ENCODE measurements at regions not wholly inside any gene's neighbourhood (a gene's known extent, or its start where the extent isn't known, plus 50 kb on each side); places are given as distances from the start of the nearest gene placed in this dataset.
"Not testable (repeated sequence)": the region's sequence is repeated elsewhere in the genome, so short reads cannot be mapped to it uniquely, and the experiment has no call there.

- no peaks in the 10 kb centered on the region for H3K79me2 ChIP-seq (replicated peaks; ENCODE audit: insufficient read depth, low read length)
- peaks cover 6% of the 10 kb centered on the region for H3K9me3 ChIP-seq (ENCODE audit: low read length)
- no peak overlapping the region for H3K9ac ChIP-seq (ENCODE audit: low read length)
- TF ChIP-seq MXI1 (conservative IDR thresholded peaks at IDR 0.05; ENCODE audit: poor library complexity, severe bottlenecking) = no peak
- TF ChIP-seq CTCF (IDR thresholded peaks at IDR 0.05; ENCODE audit: poor library complexity, severe bottlenecking) = no peak
- TF ChIP-seq RAD21 (conservative IDR thresholded peaks at IDR 0.05) = no peak
- TF ChIP-seq EZH2 (IDR thresholded peaks at IDR 0.05; ENCODE audit: borderline replicate concordance, insufficient read depth, low read length, poor library complexity, severe bottlenecking) = no peak
- no peak for TF ChIP-seq EP300 (conservative IDR thresholded peaks at IDR 0.05; ENCODE audit: poor library complexity, severe bottlenecking)
- no peak for TF ChIP-seq POLR2AphosphoS5 (IDR thresholded peaks at IDR 0.05)
- no peak for TF ChIP-seq TAF1 (IDR thresholded peaks at IDR 0.05; ENCODE audit: low read depth)
- TF ChIP-seq SMC3 (conservative IDR thresholded peaks at IDR 0.05; ENCODE audit: poor library complexity) = no peak
- TF ChIP-seq, protein P1, sequence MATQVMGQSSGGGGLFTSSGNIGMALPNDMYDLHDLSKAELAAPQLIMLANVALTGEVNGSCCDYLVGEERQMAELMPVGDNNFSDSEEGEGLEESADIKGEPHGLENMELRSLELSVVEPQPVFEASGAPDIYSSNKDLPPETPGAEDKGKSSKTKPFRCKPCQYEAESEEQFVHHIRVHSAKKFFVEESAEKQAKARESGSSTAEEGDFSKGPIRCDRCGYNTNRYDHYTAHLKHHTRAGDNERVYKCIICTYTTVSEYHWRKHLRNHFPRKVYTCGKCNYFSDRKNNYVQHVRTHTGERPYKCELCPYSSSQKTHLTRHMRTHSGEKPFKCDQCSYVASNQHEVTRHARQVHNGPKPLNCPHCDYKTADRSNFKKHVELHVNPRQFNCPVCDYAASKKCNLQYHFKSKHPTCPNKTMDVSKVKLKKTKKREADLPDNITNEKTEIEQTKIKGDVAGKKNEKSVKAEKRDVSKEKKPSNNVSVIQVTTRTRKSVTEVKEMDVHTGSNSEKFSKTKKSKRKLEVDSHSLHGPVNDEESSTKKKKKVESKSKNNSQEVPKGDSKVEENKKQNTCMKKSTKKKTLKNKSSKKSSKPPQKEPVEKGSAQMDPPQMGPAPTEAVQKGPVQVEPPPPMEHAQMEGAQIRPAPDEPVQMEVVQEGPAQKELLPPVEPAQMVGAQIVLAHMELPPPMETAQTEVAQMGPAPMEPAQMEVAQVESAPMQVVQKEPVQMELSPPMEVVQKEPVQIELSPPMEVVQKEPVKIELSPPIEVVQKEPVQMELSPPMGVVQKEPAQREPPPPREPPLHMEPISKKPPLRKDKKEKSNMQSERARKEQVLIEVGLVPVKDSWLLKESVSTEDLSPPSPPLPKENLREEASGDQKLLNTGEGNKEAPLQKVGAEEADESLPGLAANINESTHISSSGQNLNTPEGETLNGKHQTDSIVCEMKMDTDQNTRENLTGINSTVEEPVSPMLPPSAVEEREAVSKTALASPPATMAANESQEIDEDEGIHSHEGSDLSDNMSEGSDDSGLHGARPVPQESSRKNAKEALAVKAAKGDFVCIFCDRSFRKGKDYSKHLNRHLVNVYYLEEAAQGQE (IDR thresholded peaks at IDR 0.05; ENCODE audit: borderline replicate concordance) = no peak
- H3F3A ChIP-seq (ENCODE audit: insufficient read depth, low read length, poor library complexity, severe bottlenecking) = no peaks in the 10 kb centered on the region
- H3K4me3 ChIP-seq (ENCODE audit: low read length) = no peak overlapping the region
- no peaks in the 10 kb centered on the region for H3K36me3 ChIP-seq (ENCODE audit: insufficient read depth, low read length)
- H3K27ac ChIP-seq (ENCODE audit: low read length) = no peak overlapping the region
- no peaks in the 10 kb centered on the region for H3K9me2 ChIP-seq (ENCODE audit: insufficient read depth, low read length)
- H3K27me3 ChIP-seq (ENCODE audit: insufficient read depth, low read depth, low read length) = no peaks in the 10 kb centered on the region
- H4K20me1 ChIP-seq (ENCODE audit: insufficient read depth) = no peaks in the 10 kb centered on the region
- H3K4me2 ChIP-seq (ENCODE audit: low read length) = no peak overlapping the region
- no peak overlapping the region for H2AFZ ChIP-seq (ENCODE audit: low read depth, low read length)
Measured at GRCh38 chr11:116678887-116679286, 93.9 kb downstream of the BUD13 start.

GRCh38 chr11:116667318-116667717 is 105.5 kb downstream of the BUD13 start:
- H3K27ac ChIP-seq (ENCODE audit: low read length); H3K9ac ChIP-seq (ENCODE audit: low read length); H3K4me3 ChIP-seq (ENCODE audit: low read length); H4K20me1 ChIP-seq (ENCODE audit: insufficient read depth); H2AFZ ChIP-seq (ENCODE audit: low read depth, low read length); H3K4me2 ChIP-seq (ENCODE audit: low read length); H3K9me3 ChIP-seq (ENCODE audit: low read length); H3K79me2 ChIP-seq (replicated peaks; ENCODE audit: insufficient read depth, low read length); H3K27me3 ChIP-seq (ENCODE audit: insufficient read depth, low read depth, low read length); H3F3A ChIP-seq (ENCODE audit: insufficient read depth, low read length, poor library complexity, severe bottlenecking); H3K9me2 ChIP-seq (ENCODE audit: insufficient read depth, low read length); H3K36me3 ChIP-seq (ENCODE audit: insufficient read depth, low read length): not testable (repeated sequence)

GRCh38 chr11:116666673-116667249 is 106.0 kb downstream of the BUD13 start:
- not testable (repeated sequence) for H3K9ac ChIP-seq (ENCODE audit: low read length); H2AFZ ChIP-seq (ENCODE audit: low read depth, low read length); H4K20me1 ChIP-seq (ENCODE audit: insufficient read depth); H3F3A ChIP-seq (ENCODE audit: insufficient read depth, low read length, poor library complexity, severe bottlenecking); H3K9me3 ChIP-seq (ENCODE audit: low read length); H3K27ac ChIP-seq (ENCODE audit: low read length); H3K27me3 ChIP-seq (ENCODE audit: insufficient read depth, low read depth, low read length); H3K36me3 ChIP-seq (ENCODE audit: insufficient read depth, low read length); H3K4me2 ChIP-seq (ENCODE audit: low read length); H3K4me3 ChIP-seq (ENCODE audit: low read length); H3K79me2 ChIP-seq (replicated peaks; ENCODE audit: insufficient read depth, low read length); H3K9me2 ChIP-seq (ENCODE audit: insufficient read depth, low read length)

Data from neural cell (in vitro differentiated cells).